H9 (cell line): ENCODE measurements at regions not wholly inside any gene's neighbourhood (a gene's known extent, or its start where the extent isn't known, plus 50 kb on each side); places are given as distances from the start of the nearest gene placed in this dataset.

Experiments
- DNase-seq: peaks from one replicate; pipeline ENCODE4 v3.0.0-alpha.2; 2017
- H2AFZ ChIP-seq: one replicate; pipeline ENCODE4 v1.6.1; 2013; ENCODE audit warnings: mild to moderate bottlenecking, low read length, control low read depth, moderate library complexity
- H2AK5ac ChIP-seq: 2 replicates; pipeline ENCODE4 v1.6.1; 2013; ENCODE audit warnings: low read length, control low read depth, mixed read lengths; ENCODE audit not compliant: insufficient read length
- H2BK120ac ChIP-seq: one replicate; pipeline ENCODE4 v1.6.1; 2013; ENCODE audit warnings: low read depth, mild to moderate bottlenecking, low read length, control low read depth, inconsistent platforms; ENCODE audit not compliant: poor library complexity, severe bottlenecking
- H2BK12ac ChIP-seq: 2 replicates; pipeline ENCODE4 v1.6.1; 2013; ENCODE audit warnings: low read length, control low read depth, mixed read lengths, low read depth; ENCODE audit not compliant: insufficient read length
- H2BK15ac ChIP-seq: 2 replicates; pipeline ENCODE4 v1.6.1; 2013; ENCODE audit warnings: low read depth, low read length, control low read depth
- H2BK20ac ChIP-seq: one replicate; pipeline ENCODE4 v1.6.1; 2013; ENCODE audit warnings: low read depth, mild to moderate bottlenecking, low read length, control low read depth, inconsistent platforms; ENCODE audit not compliant: poor library complexity, severe bottlenecking
- H2BK5ac ChIP-seq: 2 replicates; pipeline ENCODE4 v1.6.1; 2013; ENCODE audit warnings: low read length, control low read depth, mixed read lengths; ENCODE audit not compliant: insufficient read length
- H3K14ac ChIP-seq: 2 replicates; pipeline ENCODE4 v1.6.1; 2013; ENCODE audit warnings: low read length, control low read depth; ENCODE audit not compliant: insufficient read depth
- H3K18ac ChIP-seq: 2 replicates; pipeline ENCODE4 v1.6.1; 2013; ENCODE audit warnings: low read depth, mild to moderate bottlenecking, mixed read lengths, low read length, control low read depth; ENCODE audit not compliant: insufficient read length
- H3K23ac ChIP-seq: 2 replicates; pipeline ENCODE4 v1.6.1; 2013; ENCODE audit warnings: low read length, control low read depth, mixed read lengths, low read depth; ENCODE audit not compliant: insufficient read length
- H3K23me2 ChIP-seq: 2 replicates; pipeline ENCODE4 v1.6.1; 2013; ENCODE audit warnings: low read depth, mild to moderate bottlenecking, mixed read lengths, low read length, control low read depth; ENCODE audit not compliant: insufficient read length, poor library complexity, severe bottlenecking
- H3K27ac ChIP-seq: 2 replicates; pipeline ENCODE4 v1.5.1; 2013; ENCODE audit warnings: low read length, control low read depth, mixed read lengths, low read depth; ENCODE audit not compliant: insufficient read length
- H3K27me3 ChIP-seq: 2 replicates; pipeline ENCODE4 v1.6.1; 2013; ENCODE audit warnings: low read length, control low read depth, inconsistent platforms; ENCODE audit not compliant: insufficient read depth
- H3K4ac ChIP-seq: 2 replicates; pipeline ENCODE4 v1.6.1; 2013; ENCODE audit warnings: low read depth, mild to moderate bottlenecking, control low read depth, inconsistent platforms, low read length, moderate library complexity
- H3K4me1 ChIP-seq: 2 replicates; pipeline ENCODE4 v1.6.1; 2013; ENCODE audit warnings: low read length, control low read depth, inconsistent platforms; ENCODE audit not compliant: insufficient read depth
- H3K4me2 ChIP-seq: 2 replicates; pipeline ENCODE4 v1.6.1; 2013; ENCODE audit warnings: low read length, control low read depth, mixed read lengths; ENCODE audit not compliant: insufficient read length, insufficient read depth
- H3K56ac ChIP-seq: 2 replicates; pipeline ENCODE4 v1.6.1; 2013; ENCODE audit warnings: low read depth, mild to moderate bottlenecking, mixed read lengths, low read length, control low read depth; ENCODE audit not compliant: insufficient read length
- H3K79me1 ChIP-seq: 2 replicates; pipeline ENCODE4 v1.6.1; 2013; ENCODE audit warnings: low read depth, mild to moderate bottlenecking, moderate library complexity, low read length, control low read depth, inconsistent platforms; ENCODE audit not compliant: insufficient read depth, poor library complexity, severe bottlenecking
- H3K79me2 ChIP-seq: 2 replicates; pipeline ENCODE4 v1.6.1; 2013; ENCODE audit warnings: low read length, control low read depth, inconsistent platforms; ENCODE audit not compliant: insufficient read depth
- H3K9ac ChIP-seq: 2 replicates; pipeline ENCODE4 v1.6.1; 2013; ENCODE audit warnings: low read length, control low read depth, mixed read lengths; ENCODE audit not compliant: insufficient read length; ENCODE audit errors: extremely low read depth
- H3K9me3 ChIP-seq: one replicate; pipeline ENCODE4 v1.6.1; 2013; ENCODE audit warnings: low read depth, low read length, inconsistent platforms; ENCODE audit not compliant: control insufficient read depth
- H3T11ph ChIP-seq: one replicate; pipeline ENCODE4 v1.6.1; 2013; ENCODE audit warnings: mild to moderate bottlenecking, low read length, control low read depth, inconsistent platforms
- H4K20me1 ChIP-seq: one replicate; pipeline ENCODE4 v1.6.1; 2013; ENCODE audit not compliant: control insufficient read depth, insufficient read length, insufficient read depth
- H4K5ac ChIP-seq: 2 replicates; pipeline ENCODE4 v1.6.1; 2013; ENCODE audit warnings: low read depth, mild to moderate bottlenecking, mixed read lengths, low read length, control low read depth; ENCODE audit not compliant: insufficient read length
- H4K8ac ChIP-seq: replicated peaks from 2 replicates; pipeline ENCODE4 v1.6.1; 2013; ENCODE audit warnings: low read length, control low read depth, mixed read lengths, low read depth; ENCODE audit not compliant: insufficient read length
- H4K91ac ChIP-seq: 2 replicates; pipeline ENCODE4 v1.6.1; 2013; ENCODE audit warnings: low read depth, mild to moderate bottlenecking, moderate library complexity, mixed read lengths, low read length, control low read depth; ENCODE audit not compliant: insufficient read length
- H3K27ac Mint-ChIP-seq, 3 experiments: 2 replicates in 2 of 3; 3 replicates in 1 of 3; pipeline ENCODE4 v1.8.0; 2020 to 2021; ENCODE audit warnings: mixed read lengths in 3 of 3, mild to moderate bottlenecking in 1 of 3, moderate library complexity in 1 of 3
- H3K27me3 Mint-ChIP-seq: 2 replicates; pipeline ENCODE4 v1.8.0; 2021; ENCODE audit warnings: low read depth, mild to moderate bottlenecking, moderate library complexity, mixed read lengths
- H3K36me3 Mint-ChIP-seq, 3 experiments: 2 replicates in 2 of 3; 3 replicates in 1 of 3; pipeline ENCODE4 v1.8.0; 2020 to 2021; ENCODE audit warnings: low read depth in 3 of 3, mixed read lengths in 3 of 3; ENCODE audit not compliant: insufficient read depth in 1 of 3
- H3K4me1 Mint-ChIP-seq, 2 experiments: 2 replicates each; pipeline ENCODE4 v1.8.0; 2020; ENCODE audit warnings: mixed read lengths in 2 of 2
- H3K4me3 Mint-ChIP-seq, 2 experiments: 2 replicates in 1 of 2; 3 replicates in 1 of 2; pipeline ENCODE4 v1.8.0; 2020 to 2021; ENCODE audit warnings: mild to moderate bottlenecking in 2 of 2, mixed read lengths in 2 of 2, moderate library complexity in 1 of 2
- H3K9me3 Mint-ChIP-seq, 2 experiments: 2 replicates in 1 of 2; 3 replicates in 1 of 2; pipeline ENCODE4 v1.8.0; 2020; ENCODE audit warnings: mild to moderate bottlenecking in 2 of 2, mixed read lengths in 2 of 2, moderate library complexity in 1 of 2
- CTCF ChIP-seq: fragments of 200-600 bp; sonication (generic); conservative IDR thresholded peaks from 3 replicates; pipeline ENCODE4 v1.8.0; 2021; ENCODE audit warnings: antibody characterized with exemption, mild to moderate bottlenecking
- WGBS: extraction: QIAGEN DNeasy Blood & Tissue Kit; methylation state at CpG from one replicate; pipeline ENCODE4 v1.1.7; 2013; ENCODE audit warnings: missing lambda C conversion rate, low lambda C conversion rate, mixed read lengths; ENCODE audit not compliant: insufficient read length; ENCODE audit errors: extremely low coverage; 5-methylcytosine and 5-hydroxymethylcytosine counted together

GRCh38 chr20:48098866-48099265 is 313.6 kb upstream of the SULF2 start:
- Histone ChIP-seq H3K4me2 (no peak overlapping the region), H4K91ac (no peak overlapping the region), H2BK120ac (no peak overlapping the region), H2BK5ac (no peak overlapping the region), H3K18ac (no peak overlapping the region), H3K4me1 (no peaks in the 10 kb centered on the region), H3K23me2 (no peaks in the 10 kb centered on the region), H2BK20ac (no peak overlapping the region), H3K56ac (no peak overlapping the region), H3K79me1 (no peaks in the 10 kb centered on the region), H3K4ac (no peak overlapping the region), H2BK15ac (no peak overlapping the region), H2BK12ac (no peak overlapping the region), H3K23ac (no peak overlapping the region), H3T11ph (no peak overlapping the region), H3K27me3 (no peaks in the 10 kb centered on the region), H3K79me2 (no peaks in the 10 kb centered on the region), H4K8ac (no peak overlapping the region), H4K5ac (no peak overlapping the region), H4K20me1 (no peaks in the 10 kb centered on the region), H3K9me3 (no peaks in the 10 kb centered on the region), H2AFZ (no peak overlapping the region), H3K27ac (no peak overlapping the region), H2AK5ac (no peak overlapping the region), H3K14ac (no peak overlapping the region), H3K9ac (no peak overlapping the region)
- no peaks in the 10 kb centered on the region for H3K36me3 Mint-ChIP-seq
- WGBS, result no CpG with 5 or more reads among the region's 4 CpGs
- H3K27me3 Mint-ChIP-seq, result no peaks in the 10 kb centered on the region; the same call in none of the 2 replicates
- H3K4me3 Mint-ChIP-seq, result no peak overlapping the region
- H3K9me3 Mint-ChIP-seq, result no peaks in the 10 kb centered on the region
- no peak for TF ChIP-seq CTCF
- no peak for DNase-seq
- no peak overlapping the region; a peak in 1 of 7 replicates for H3K27ac Mint-ChIP-seq
- no peaks in the 10 kb centered on the region for H3K4me1 Mint-ChIP-seq
